ENCODE measurements at regions not wholly inside any gene's neighbourhood (a gene's known extent, or its start where the extent isn't known, plus 50 kb on each side); places are given as distances from the start of the nearest gene placed in this dataset.

- Histone ChIP-seq H3K79me2 (ENCODE audit: control insufficient read depth, insufficient read depth, low read length) (no peaks in the 10 kb centered on the region), H3K4me1 (ENCODE audit: control insufficient read depth, extremely low read depth, insufficient read depth, low read length) (no peaks in the 10 kb centered on the region), H2AFZ (ENCODE audit: control insufficient read depth, low read length) (no peak overlapping the region), H3K4me2 (ENCODE audit: control insufficient read depth, extremely low read depth, insufficient read depth, low read depth, low read length) (no peak overlapping the region), H3K9ac (ENCODE audit: control insufficient read depth, extremely low read depth, insufficient read depth, low read length) (no peak overlapping the region), H3K27ac (ENCODE audit: control insufficient read depth, insufficient read depth, low read length) (no peak overlapping the region), H3K36me3 (ENCODE audit: control insufficient read depth in 2 of 2, extremely low read depth in 1 of 2, insufficient read depth in 2 of 2, low read length in 2 of 2) (peaks cover 0 to 1% of the 10 kb centered on the region in 2 experiments), H3K9me1 (ENCODE audit: control insufficient read depth, extremely low read depth, insufficient read depth, low read length) (no peaks in the 10 kb centered on the region), H3K4me3 (ENCODE audit: control insufficient read depth in 2 of 3, extremely low read depth in 1 of 3, insufficient read depth in 2 of 3, low read depth in 1 of 3, low read length in 3 of 3) (no peak overlapping the region), H3K27me3 (ENCODE audit: control insufficient read depth, extremely low read depth, insufficient read depth, low read length) (no peaks in the 10 kb centered on the region), H3K9me3 (ENCODE audit: control insufficient read depth, low read depth, low read length) (no peaks in the 10 kb centered on the region), H4K20me1 (ENCODE audit: control insufficient read depth, extremely low read depth, insufficient read depth, low read length) (no peaks in the 10 kb centered on the region)
- FAIRE-seq, result peak; percentile 56
- TF ChIP-seq CTCF (optimal IDR thresholded peaks at IDR 0.05 in 1 of 3, IDR thresholded peaks at IDR 0.05 in 1 of 3, conservative IDR thresholded peaks at IDR 0.05 in 1 of 3; ENCODE audit: extremely low read depth in 1 of 3, insufficient read depth in 2 of 3, low read length in 3 of 3) (peak; percentile 65 to 68 (median 67)), EZH2 (IDR thresholded peaks at IDR 0.05; ENCODE audit: low read length) (no peak)
- no peak for DNase-seq (ENCODE audit: low read depth, low spot score)
- dilution Hi-C loops (cut with MboI; ENCODE audit: extremely low pct_ligation_motif_present, low sequenced_read_pairs), result no loop called here
Measured at GRCh38 chr14:95431199-95432143, 85.0 kb downstream of the SYNE3 start.

GRCh38 chr14:95428557-95428956 lies 87.9 kb downstream of the SYNE3 start:
- Histone ChIP-seq H3K27me3 (ENCODE audit: control insufficient read depth, extremely low read depth, insufficient read depth, low read length) (no peaks in the 10 kb centered on the region), H3K9me1 (ENCODE audit: control insufficient read depth, extremely low read depth, insufficient read depth, low read length) (no peaks in the 10 kb centered on the region), H3K79me2 (ENCODE audit: control insufficient read depth, insufficient read depth, low read length) (no peaks in the 10 kb centered on the region), H3K4me1 (ENCODE audit: control insufficient read depth, extremely low read depth, insufficient read depth, low read length) (no peaks in the 10 kb centered on the region), H2AFZ (ENCODE audit: control insufficient read depth, low read length) (no peak overlapping the region), H3K36me3 (ENCODE audit: control insufficient read depth in 2 of 2, extremely low read depth in 1 of 2, insufficient read depth in 2 of 2, low read length in 2 of 2) (no peaks in the 10 kb centered on the region), H4K20me1 (ENCODE audit: control insufficient read depth, extremely low read depth, insufficient read depth, low read length) (no peaks in the 10 kb centered on the region), H3K4me2 (ENCODE audit: control insufficient read depth, extremely low read depth, insufficient read depth, low read depth, low read length) (no peak overlapping the region), H3K9ac (ENCODE audit: control insufficient read depth, extremely low read depth, insufficient read depth, low read length) (no peak overlapping the region), H3K27ac (ENCODE audit: control insufficient read depth, insufficient read depth, low read length) (no peak overlapping the region), H3K4me3 (ENCODE audit: control insufficient read depth in 2 of 3, extremely low read depth in 1 of 3, insufficient read depth in 2 of 3, low read depth in 1 of 3, low read length in 3 of 3) (no peak overlapping the region), H3K9me3 (ENCODE audit: control insufficient read depth, low read depth, low read length) (no peaks in the 10 kb centered on the region)
- dilution Hi-C loops (cut with MboI; ENCODE audit: extremely low pct_ligation_motif_present, low sequenced_read_pairs), result no loop called here
- DNase-seq (ENCODE audit: low read depth, low spot score), result no peak
- TF ChIP-seq CTCF (optimal IDR thresholded peaks at IDR 0.05 in 1 of 3, IDR thresholded peaks at IDR 0.05 in 1 of 3, conservative IDR thresholded peaks at IDR 0.05 in 1 of 3; ENCODE audit: extremely low read depth in 1 of 3, insufficient read depth in 2 of 3, low read length in 3 of 3) (no peak), EZH2 (IDR thresholded peaks at IDR 0.05; ENCODE audit: low read length) (no peak)
- no peak for FAIRE-seq

Data from keratinocyte (primary cell).